Keratinocyte (primary cell): ENCODE measurements at regions not wholly inside any gene's neighbourhood (a gene's known extent, or its start where the extent isn't known, plus 50 kb on each side); places are given as distances from the start of the nearest gene placed in this dataset.

Experiments used
- DNase-seq: peaks from one replicate; pipeline ENCODE4 v3.0.0-alpha.2; 2011; ENCODE audit warnings: low read depth, missing footprints, low spot score
- FAIRE-seq: peaks from 2 replicates; lab custom pipeline; 2011; peaks lifted over from hg19 to GRCh38; lab: Jason Lieb, UNC
- H2AFZ ChIP-seq: 2 replicates; pipeline ENCODE4 v1.6.0; 2012; ENCODE audit warnings: low read length, control low read depth, inconsistent platforms; ENCODE audit not compliant: control insufficient read depth
- H3K27ac ChIP-seq: 2 replicates; pipeline ENCODE4 v1.5.1; 2011; ENCODE audit warnings: low read length; ENCODE audit not compliant: control insufficient read depth, insufficient read depth
- H3K27me3 ChIP-seq: 3 replicates; pipeline ENCODE4 v1.6.0; 2011; ENCODE audit warnings: low read length; ENCODE audit not compliant: control insufficient read depth, insufficient read depth; ENCODE audit errors: extremely low read depth
- H3K36me3 ChIP-seq, 2 experiments: 2 replicates in 1 of 2; 3 replicates in 1 of 2; pipeline ENCODE4 v1.5.1; 2011; ENCODE audit warnings: low read length in 2 of 2, mild to moderate bottlenecking in 1 of 2; ENCODE audit not compliant: control insufficient read depth in 2 of 2, insufficient read depth in 2 of 2; ENCODE audit errors: extremely low read depth in 1 of 2
- H3K4me1 ChIP-seq: 3 replicates; pipeline ENCODE4 v1.5.1; 2011; ENCODE audit warnings: low read length; ENCODE audit not compliant: control insufficient read depth, insufficient read depth; ENCODE audit errors: extremely low read depth
- H3K4me2 ChIP-seq: 3 replicates; pipeline ENCODE4 v1.6.0; 2011; ENCODE audit warnings: low read depth, low read length; ENCODE audit not compliant: control insufficient read depth, insufficient read depth; ENCODE audit errors: extremely low read depth
- H3K4me3 ChIP-seq, 3 experiments: fragments of 200-600 bp in 1 of 3; sonication (generic) in 1 of 3; 2 replicates in 2 of 3; 3 replicates in 1 of 3; pipeline ENCODE4 v1.5.1; 2011 to 2016; ENCODE audit warnings: low read length in 3 of 3, mild to moderate bottlenecking in 3 of 3, control low read depth in 2 of 3, inconsistent platforms in 1 of 3, low read depth in 1 of 3, mixed read lengths in 1 of 3, mixed run types in 1 of 3, moderate library complexity in 1 of 3; ENCODE audit not compliant: control insufficient read depth in 2 of 3, insufficient read depth in 2 of 3; ENCODE audit errors: extremely low read depth in 1 of 3
- H3K79me2 ChIP-seq: 2 replicates; pipeline ENCODE4 v1.6.0; 2012; ENCODE audit warnings: low read length; ENCODE audit not compliant: control insufficient read depth, insufficient read depth
- H3K9ac ChIP-seq: 3 replicates; pipeline ENCODE4 v1.6.0; 2011; ENCODE audit warnings: low read length; ENCODE audit not compliant: control insufficient read depth, insufficient read depth; ENCODE audit errors: extremely low read depth
- H3K9me1 ChIP-seq: 3 replicates; pipeline ENCODE4 v1.6.0; 2011; ENCODE audit warnings: low read length; ENCODE audit not compliant: control insufficient read depth, insufficient read depth; ENCODE audit errors: extremely low read depth
- H3K9me3 ChIP-seq: 2 replicates; pipeline ENCODE4 v1.5.1; 2012; ENCODE audit warnings: low read depth, low read length; ENCODE audit not compliant: control insufficient read depth
- H4K20me1 ChIP-seq: 3 replicates; pipeline ENCODE4 v1.6.0; 2011; ENCODE audit warnings: low read length; ENCODE audit not compliant: control insufficient read depth, insufficient read depth; ENCODE audit errors: extremely low read depth
- EZH2 ChIP-seq: IDR thresholded peaks from one replicate; pipeline ENCODE4 v1.6.1; 2012; ENCODE audit warnings: inconsistent platforms, mild to moderate bottlenecking, low read length, moderate library complexity
- dilution Hi-C: fragments of 300-500 bp; cut with MboI; formaldehyde crosslinking; loops from one replicate; pipeline ENCODE4 v1.7.0; 2020; ENCODE audit warnings: low sequenced_read_pairs; ENCODE audit not compliant: extremely low pct_ligation_motif_present
- TF ChIP-seq, protein P1 (sequence below), 3 experiments: IDR thresholded peaks in 1 of 3; conservative IDR thresholded peaks in 1 of 3; optimal IDR thresholded peaks in 1 of 3; 2 replicates in 2 of 3; 3 replicates in 1 of 3; pipeline versions ENCODE3 to v1.5.1; 2011; ENCODE audit warnings: low read length in 3 of 3, mild to moderate bottlenecking in 3 of 3, moderate library complexity in 2 of 3, control low read depth in 1 of 3, inconsistent platforms in 1 of 3; ENCODE audit not compliant: insufficient read depth in 2 of 3; ENCODE audit errors: extremely low read depth in 1 of 3

DNA sequence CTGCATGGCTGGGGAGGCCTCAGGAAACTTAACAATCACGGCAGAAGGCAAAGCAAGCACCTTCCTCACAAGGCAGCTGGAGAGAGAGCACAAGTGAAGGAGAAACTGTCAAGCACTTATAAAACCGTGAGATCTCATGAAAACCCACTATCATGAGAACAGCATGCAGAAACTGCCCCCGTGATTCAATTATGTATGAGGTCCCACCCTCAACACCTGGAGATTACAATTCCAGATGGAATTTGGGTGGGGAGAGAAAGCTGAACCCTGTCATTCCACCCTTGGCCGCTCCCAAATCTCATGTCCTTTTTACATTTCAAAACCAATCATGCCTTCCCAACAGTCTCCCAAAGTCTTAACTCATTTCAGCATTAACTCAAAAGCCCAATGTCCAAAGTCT, 107.2 kb upstream of the ECI2 start:
- Histone ChIP-seq H3K27ac (no peak overlapping the region), H3K9me3 (peaks cover 5% of the 10 kb centered on the region), H3K36me3 (no peaks in the 10 kb centered on the region), H3K4me3 (no peak overlapping the region), H2AFZ (no peak overlapping the region), H3K4me1 (no peaks in the 10 kb centered on the region), H3K4me2 (no peak overlapping the region), H3K9me1 (no peaks in the 10 kb centered on the region), H3K27me3 (no peaks in the 10 kb centered on the region), H3K9ac (no peak overlapping the region), H4K20me1 (no peaks in the 10 kb centered on the region), H3K79me2 (no peaks in the 10 kb centered on the region)
- FAIRE-seq (no peak), DNase-seq (no peak)
- dilution Hi-C loops: no loop called here
- TF ChIP-seq EZH2: no peak
- TF ChIP-seq, protein P1, sequence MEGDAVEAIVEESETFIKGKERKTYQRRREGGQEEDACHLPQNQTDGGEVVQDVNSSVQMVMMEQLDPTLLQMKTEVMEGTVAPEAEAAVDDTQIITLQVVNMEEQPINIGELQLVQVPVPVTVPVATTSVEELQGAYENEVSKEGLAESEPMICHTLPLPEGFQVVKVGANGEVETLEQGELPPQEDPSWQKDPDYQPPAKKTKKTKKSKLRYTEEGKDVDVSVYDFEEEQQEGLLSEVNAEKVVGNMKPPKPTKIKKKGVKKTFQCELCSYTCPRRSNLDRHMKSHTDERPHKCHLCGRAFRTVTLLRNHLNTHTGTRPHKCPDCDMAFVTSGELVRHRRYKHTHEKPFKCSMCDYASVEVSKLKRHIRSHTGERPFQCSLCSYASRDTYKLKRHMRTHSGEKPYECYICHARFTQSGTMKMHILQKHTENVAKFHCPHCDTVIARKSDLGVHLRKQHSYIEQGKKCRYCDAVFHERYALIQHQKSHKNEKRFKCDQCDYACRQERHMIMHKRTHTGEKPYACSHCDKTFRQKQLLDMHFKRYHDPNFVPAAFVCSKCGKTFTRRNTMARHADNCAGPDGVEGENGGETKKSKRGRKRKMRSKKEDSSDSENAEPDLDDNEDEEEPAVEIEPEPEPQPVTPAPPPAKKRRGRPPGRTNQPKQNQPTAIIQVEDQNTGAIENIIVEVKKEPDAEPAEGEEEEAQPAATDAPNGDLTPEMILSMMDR (optimal IDR thresholded peaks at IDR 0.05 in 1 of 3, IDR thresholded peaks at IDR 0.05 in 1 of 3, conservative IDR thresholded peaks at IDR 0.05 in 1 of 3; ENCODE audit: extremely low read depth in 1 of 3, insufficient read depth in 2 of 3, low read length in 3 of 3): no peak

DNA sequence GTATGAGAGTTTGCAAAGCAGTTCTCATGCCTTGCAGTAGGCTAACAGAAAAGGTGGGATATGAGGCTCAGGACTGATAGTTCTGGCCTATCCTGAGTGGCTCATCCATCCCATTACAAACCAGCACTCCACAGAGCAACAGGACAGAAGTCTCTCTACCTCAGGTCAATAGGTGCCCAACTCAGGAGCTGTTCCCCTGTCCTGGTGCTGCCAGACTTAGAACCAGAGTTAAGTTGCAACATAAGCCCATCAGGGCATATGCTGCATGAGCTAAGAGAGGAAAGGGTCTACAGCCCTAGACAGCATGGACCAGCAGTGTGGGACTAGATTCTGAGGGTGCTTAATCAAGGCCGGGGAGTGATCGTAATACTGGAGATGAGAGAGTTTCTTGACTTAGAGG, 104.8 kb upstream of the ECI2 start:
- H3K9ac ChIP-seq: no peak overlapping the region
- H3K4me3 ChIP-seq: no peak overlapping the region
- DNase-seq: no peak
- H3K27ac ChIP-seq: no peak overlapping the region
- peaks cover 5% of the 10 kb centered on the region for H3K9me3 ChIP-seq
- dilution Hi-C loops: no loop called here
- TF ChIP-seq EZH2: no peak
- TF ChIP-seq, protein P1 (optimal IDR thresholded peaks at IDR 0.05 in 1 of 3, IDR thresholded peaks at IDR 0.05 in 1 of 3, conservative IDR thresholded peaks at IDR 0.05 in 1 of 3; ENCODE audit: extremely low read depth in 1 of 3, insufficient read depth in 2 of 3, low read length in 3 of 3): no peak
- no peak overlapping the region for H3K4me2 ChIP-seq
- H3K9me1 ChIP-seq: no peaks in the 10 kb centered on the region
- no peaks in the 10 kb centered on the region for H3K79me2 ChIP-seq
- no peaks in the 10 kb centered on the region for H3K36me3 ChIP-seq
- no peak overlapping the region for H2AFZ ChIP-seq
- H4K20me1 ChIP-seq: no peaks in the 10 kb centered on the region
- H3K4me1 ChIP-seq: no peaks in the 10 kb centered on the region
- H3K27me3 ChIP-seq: no peaks in the 10 kb centered on the region
- FAIRE-seq: no peak
